ENCODE measurements at regions not wholly inside any gene's neighbourhood (a gene's known extent, or its start where the extent isn't known, plus 50 kb on each side); places are given as distances from the start of the nearest gene placed in this dataset.
"Not testable (repeated sequence)": the region's sequence is repeated elsewhere in the genome, so short reads cannot be mapped to it uniquely, and the experiment has no call there.

GRCh38 chr3:31294430-31295149, 238.1 kb upstream of the STT3B start:
- ChIA-PET POLR2A (interaction anchor here (0.6 kb wide), 1 partner anchor 41 kb away, joined by 8 read pairs; no protein-coding TSS in a partner anchor), CTCF (no interaction called here)

DNA sequence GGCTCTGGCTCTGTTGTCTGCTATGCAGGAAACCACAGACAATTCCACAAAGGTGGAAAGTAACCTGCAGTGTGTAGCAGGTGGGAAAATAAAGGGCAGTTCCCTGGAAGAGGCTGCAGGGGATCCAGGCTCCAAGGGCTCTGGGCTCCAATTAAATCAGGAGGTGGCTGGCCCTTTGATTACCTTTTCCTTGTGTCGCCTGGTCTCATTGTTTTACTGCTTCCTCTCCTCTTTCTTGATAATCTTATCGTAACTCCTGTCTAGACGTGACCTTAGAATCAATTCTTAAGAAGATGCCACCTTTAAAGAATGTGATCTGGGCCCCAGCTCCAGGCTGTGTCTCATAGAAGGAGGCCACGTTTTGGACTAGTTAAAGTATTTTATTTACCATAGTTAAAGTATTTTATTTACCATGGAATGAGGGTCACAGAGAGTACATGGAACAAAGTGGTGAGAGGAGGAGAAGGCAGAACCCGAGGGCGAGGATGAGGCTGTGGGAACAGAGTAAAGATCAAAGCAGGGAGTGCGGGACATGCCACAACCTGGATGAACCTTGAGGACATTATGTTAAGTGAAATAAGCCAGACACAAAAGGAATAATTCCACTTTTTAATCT, 237.5 kb upstream of the STT3B start:
- ChIA-PET POLR2A (interaction anchor here (0.6 kb wide), 1 partner anchor 41 kb away, joined by 8 read pairs; no protein-coding TSS in a partner anchor), CTCF (no interaction called here)

DNA sequence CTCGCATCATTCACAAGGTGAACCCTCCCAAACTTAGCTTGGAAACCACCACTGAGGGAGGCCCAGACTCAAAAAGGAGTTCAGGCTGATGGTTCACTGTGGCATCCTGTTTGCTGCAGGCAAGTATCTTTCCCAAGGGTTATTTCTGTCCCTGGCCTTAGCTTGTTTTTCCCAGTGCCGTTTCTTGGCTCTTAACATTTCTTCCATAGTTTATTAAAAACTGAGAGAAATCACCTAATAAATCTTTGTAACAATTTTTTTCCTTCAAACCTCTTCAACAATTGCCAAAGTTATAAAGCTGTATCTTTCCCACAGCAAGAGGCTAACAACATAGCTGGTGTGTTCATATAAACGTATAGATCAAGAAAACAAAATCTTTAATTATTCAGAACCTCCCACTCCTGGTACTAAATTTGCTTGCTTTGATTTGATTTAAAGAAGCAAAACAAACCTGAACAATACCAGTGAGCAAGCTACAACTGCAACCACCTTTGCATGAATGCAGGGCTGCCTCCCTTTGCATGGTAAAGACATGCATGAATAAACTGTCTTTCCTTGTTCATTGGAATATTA, 234.9 kb upstream of the STT3B start:
- POLR2A ChIA-PET: no interaction called here
- CTCF ChIA-PET: interaction anchor here (1.1 kb wide), 1 partner anchor 22 kb away, joined by 3 read pairs; no protein-coding TSS in a partner anchor

- ChIA-PET CTCF (no interaction called here), POLR2A (no interaction called here)
Measured at GRCh38 chr3:31300456-31301443, 232.0 kb upstream of the STT3B start.

DNA sequence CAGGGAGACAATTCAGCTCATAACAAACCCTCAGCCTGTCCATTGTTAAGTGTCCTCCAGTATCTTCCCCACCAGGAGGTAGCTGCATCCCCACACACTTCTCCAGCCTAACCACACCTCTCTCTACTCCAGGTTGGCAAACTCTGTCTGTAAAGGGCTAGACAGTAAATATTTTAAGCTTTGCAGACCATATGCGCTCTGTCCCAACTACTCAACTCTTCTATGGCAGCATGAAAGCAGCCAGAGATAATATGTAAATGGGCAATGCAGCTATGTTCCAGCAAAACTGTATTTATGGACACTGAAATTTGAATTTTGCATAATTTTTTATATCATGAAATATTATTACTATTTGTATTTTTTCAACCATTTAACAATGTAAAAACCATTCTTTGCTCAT, 230.4 kb upstream of the STT3B start:
- CTCF ChIA-PET: no interaction called here
- POLR2A ChIA-PET: no interaction called here

GRCh38 chr3:31305340-31305739, 227.4 kb upstream of the STT3B start:
- ChIA-PET POLR2A (no interaction called here), CTCF (no interaction called here)

GRCh38 chr3:31307131-31307785, 225.5 kb upstream of the STT3B start:
- ChIA-PET POLR2A (no interaction called here), CTCF (no interaction called here)

DNA sequence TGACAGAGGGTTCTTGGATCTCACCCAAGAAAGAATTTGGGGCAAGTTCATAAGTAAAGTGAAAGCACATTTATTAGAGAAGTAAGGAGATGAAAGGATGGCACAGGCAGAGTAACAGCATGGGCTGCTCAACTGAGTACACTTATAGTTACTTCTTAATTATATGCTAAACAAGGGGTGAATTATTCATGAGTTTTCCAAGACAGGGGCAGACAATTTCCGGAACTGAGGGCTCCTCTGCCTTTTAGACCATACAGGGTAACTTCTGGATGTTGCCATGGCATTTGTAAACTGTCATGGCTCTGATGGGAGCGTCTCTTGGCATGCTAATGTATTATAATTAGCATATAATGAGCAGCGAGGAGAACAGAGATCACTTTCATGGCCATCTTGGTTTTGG, 221.2 kb upstream of the STT3B start:
- POLR2A ChIA-PET: no interaction called here

DNA sequence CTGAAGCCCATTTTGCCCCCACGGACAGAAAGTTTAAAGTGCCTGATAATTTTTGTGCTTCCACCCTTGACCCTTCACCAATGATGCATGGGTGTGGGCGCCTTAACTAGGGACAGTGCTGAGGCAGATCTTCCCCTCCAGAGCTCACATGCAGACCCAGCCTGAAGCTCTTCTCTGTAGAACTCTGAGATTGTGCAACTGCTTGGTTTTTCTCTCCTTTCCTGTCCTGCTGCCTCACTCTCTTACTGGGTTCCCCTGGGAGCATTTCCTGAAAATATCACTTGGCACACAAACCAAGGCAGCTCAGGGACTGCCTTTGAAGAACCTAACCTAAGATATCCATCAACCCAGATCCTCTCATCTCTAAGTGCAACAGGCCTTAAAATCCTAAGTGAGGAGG, 220.3 kb upstream of the STT3B start:
- CTCF ChIA-PET: no interaction called here
- POLR2A ChIA-PET: no interaction called here

More for the DNA sequence above, 221.2 kb upstream of the STT3B start:
- CTCF ChIA-PET: no interaction called here

DNA sequence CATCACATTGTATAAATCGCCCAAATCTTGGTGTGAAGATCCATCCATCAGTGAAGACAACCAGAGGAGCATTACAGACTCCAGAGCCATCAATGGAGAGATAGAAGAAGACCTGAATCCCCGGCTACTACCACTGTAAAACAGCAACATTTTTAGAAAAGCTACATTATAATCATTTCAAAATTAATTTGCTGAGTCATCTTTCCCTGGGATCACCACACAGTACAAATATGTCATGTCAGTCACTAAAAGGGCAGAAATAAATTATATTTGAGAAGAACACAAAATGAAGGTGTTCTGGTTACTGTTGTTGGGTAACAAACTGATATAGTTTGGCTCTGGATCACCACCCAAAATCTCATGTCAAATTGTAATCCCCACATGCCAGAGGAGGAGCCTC, 218.5 kb upstream of the STT3B start:
- ChIA-PET POLR2A (no interaction called here), CTCF (no interaction called here)

DNA sequence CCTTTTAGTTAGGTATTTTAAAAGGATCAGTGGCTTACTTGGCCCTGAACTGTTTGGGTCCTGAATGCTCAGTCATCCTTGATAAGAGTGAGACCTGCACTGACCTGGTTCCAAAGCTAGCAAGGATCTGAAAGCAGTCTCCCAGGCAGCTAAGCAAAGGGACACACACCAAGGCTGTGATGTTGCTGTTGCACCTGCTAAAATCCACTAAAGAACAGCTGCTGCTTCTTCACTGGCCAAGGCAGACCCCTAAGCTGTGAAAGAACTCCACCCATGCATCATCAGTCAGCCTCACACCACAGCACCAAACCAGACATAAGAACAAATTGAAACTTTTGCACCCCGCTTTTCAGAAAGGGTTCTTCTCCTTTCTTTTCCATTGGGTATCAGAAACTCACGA, 213.4 kb upstream of the STT3B start:
- CTCF ChIA-PET: interaction anchor here (1.4 kb wide), 1 partner anchor 22 kb away, joined by 3 read pairs; no protein-coding TSS in a partner anchor

DNA sequence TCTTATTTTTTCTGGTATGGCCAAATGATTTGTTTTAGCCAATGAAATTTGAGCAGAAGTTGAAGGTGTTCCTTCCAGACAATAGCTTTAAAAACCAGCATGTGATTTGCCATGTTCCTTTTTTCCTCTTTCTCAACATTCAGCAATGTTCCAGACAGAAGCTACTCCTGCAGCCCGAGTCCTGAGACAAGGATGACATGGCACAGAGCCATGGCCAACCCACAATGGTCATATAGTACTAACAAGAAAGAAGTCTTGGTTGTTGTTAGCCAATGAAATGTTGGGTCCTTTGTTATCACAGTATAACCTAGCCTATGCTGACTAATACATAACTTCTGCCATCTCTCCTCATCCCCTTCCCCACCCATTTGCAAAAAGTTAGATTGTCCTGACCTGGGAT, 211.1 kb upstream of the STT3B start:
- CTCF ChIA-PET: no interaction called here
- POLR2A ChIA-PET: no interaction called here

More for the DNA sequence above, 213.4 kb upstream of the STT3B start:
- POLR2A ChIA-PET: no interaction called here

DNA sequence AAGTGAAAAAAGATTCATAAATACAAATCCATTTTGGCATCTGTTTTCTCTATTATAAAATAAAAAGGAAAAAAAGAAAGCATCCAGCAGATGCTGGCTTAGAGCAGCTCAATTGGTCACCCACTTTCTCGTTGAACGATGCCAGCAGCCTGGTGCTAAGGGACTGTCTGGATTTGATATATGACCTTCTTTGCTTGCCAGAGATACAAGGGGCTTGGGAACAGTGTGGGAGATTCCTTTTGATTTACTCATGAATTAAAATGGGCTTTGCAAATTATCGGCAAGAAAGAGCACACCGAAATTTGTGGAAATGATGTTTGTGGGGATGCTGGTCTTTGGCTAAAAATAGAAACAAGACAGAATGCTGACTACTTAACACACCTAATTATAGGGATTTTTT, 210.3 kb upstream of the STT3B start:
- ChIA-PET POLR2A (no interaction called here), CTCF (no interaction called here)

DNA sequence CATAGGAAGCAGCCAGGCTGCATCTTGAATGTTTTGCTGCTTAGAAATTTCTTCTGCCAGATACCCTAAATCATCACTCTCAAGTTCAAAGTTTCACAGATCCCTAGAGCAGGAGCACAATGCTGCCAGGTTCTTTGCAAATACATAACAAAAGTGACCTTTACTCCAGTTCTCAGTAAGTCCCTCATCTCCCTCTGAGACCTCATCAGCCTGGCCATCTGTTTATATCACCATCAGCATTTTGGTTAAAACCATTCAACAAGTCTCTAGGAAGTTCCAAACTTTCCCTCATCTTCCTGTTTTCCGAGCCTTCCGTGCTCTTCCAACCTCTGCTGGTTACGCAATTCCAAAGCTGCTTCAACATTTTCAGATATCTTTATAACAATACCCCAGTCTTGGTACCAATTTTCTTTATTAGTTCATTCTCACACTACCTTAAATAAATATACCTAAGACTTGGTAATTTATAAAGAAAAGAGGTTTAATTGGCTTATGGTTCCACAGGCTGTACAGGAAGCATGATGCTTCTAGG, 204.8 kb upstream of the STT3B start:
- CTCF ChIA-PET, POLR2A ChIA-PET: not testable (repeated sequence)

DNA sequence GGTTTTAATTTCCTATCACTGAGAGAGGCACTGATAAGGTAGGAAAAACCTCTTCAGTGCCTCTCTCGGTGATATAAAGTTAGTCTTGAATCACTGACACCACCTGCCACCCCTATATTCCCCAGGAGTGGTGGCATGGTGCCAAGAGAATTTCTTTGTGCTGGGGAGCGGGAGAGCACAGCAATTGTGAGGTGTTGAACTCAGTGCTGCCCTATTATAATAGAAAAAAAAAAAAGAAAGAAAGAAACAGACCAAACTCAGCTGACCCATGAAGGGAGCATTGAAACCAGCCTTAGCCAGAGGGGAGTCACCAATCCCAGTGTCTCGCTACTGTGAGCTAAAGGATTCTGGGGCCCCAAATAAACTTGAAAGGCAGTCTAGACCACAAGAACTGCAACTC, 201.4 kb upstream of the STT3B start:
- ChIA-PET POLR2A (no interaction called here), CTCF (no interaction called here)

- ChIA-PET POLR2A (no interaction called here), CTCF (interaction anchor here (0.6 kb wide), 1 partner anchor 456 kb away, joined by 3 read pairs; no protein-coding TSS in a partner anchor)
Measured at GRCh38 chr3:31341130-31341529, 191.6 kb upstream of the STT3B start.

- ChIA-PET CTCF (no interaction called here), POLR2A (no interaction called here)
Measured at GRCh38 chr3:31343075-31343474, 189.7 kb upstream of the STT3B start.

- ChIA-PET CTCF (no interaction called here), POLR2A (no interaction called here)
Measured at GRCh38 chr3:31345581-31345980, 187.1 kb upstream of the STT3B start.

- ChIA-PET CTCF (no interaction called here), POLR2A (no interaction called here)
Measured at GRCh38 chr3:31346542-31346979, 186.2 kb upstream of the STT3B start.
